ENCODE measurements at regions not wholly inside any gene's neighbourhood (a gene's known extent, or its start where the extent isn't known, plus 50 kb on each side); places are given as distances from the start of the nearest gene placed in this dataset.

DNA sequence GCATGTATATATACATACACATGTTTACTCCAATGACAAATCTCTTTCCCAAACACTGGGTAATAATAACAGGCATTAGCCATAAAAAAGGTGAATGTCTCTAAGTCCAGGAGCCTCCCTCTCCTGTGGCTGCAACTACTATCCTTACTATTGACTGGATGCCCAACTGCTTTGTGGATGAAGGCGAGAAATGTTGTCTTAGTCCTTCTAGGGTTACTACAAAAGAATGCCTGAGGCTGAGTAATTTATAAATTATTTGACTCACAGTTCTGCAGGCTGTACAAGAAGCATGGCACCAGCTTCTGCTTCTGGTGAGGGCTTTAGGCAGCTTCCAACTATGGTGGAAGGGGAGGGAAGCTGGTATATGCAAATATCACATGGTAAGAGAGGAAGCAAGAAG is 366.0 kb upstream of the DDHD1 start:
- no peak overlapping the region for H3K27ac Mint-ChIP-seq
- Histone ChIP-seq H3K4me3 (no peak overlapping the region), H3F3A (replicated peaks; ENCODE audit: low read depth) (no peaks in the 10 kb centered on the region), H3K4me2 (no peak overlapping the region), H3K79me2 (replicated peaks; ENCODE audit: insufficient read depth) (no peaks in the 10 kb centered on the region), H2AFZ (no peak overlapping the region), H4K20me1 (replicated peaks; ENCODE audit: insufficient read depth) (no peaks in the 10 kb centered on the region), H3K36me3 (ENCODE audit: insufficient read depth) (no peaks in the 10 kb centered on the region), H3K27me3 (ENCODE audit: insufficient read depth) (no peaks in the 10 kb centered on the region), H3K27ac (ENCODE audit: low read depth) (no peak overlapping the region), H3K4me1 (ENCODE audit: insufficient read depth) (no peaks in the 10 kb centered on the region), H3K9me2 (ENCODE audit: insufficient read depth) (peaks cover 19% of the 10 kb centered on the region)
- no peaks in the 10 kb centered on the region for H3K36me3 Mint-ChIP-seq (ENCODE audit: low read depth)
- ATAC-seq (no peak), DNase-seq (ENCODE audit: low spot score) (no peak)
- no peak for TF ChIP-seq EZH2phosphoT487 (IDR thresholded peaks at IDR 0.05; ENCODE audit: unreplicated experiment)
- TF ChIP-seq STAT1 (IDR thresholded peaks at IDR 0.05; ENCODE audit: unreplicated experiment) = no peak
- no peak for TF ChIP-seq EZH2 (IDR thresholded peaks at IDR 0.05; ENCODE audit: low read depth, unreplicated experiment)
- no peak for TF ChIP-seq JUNB (IDR thresholded peaks at IDR 0.05; ENCODE audit: unreplicated experiment)
- no peak for TF ChIP-seq ZNF114 (CRISPR knock-in tag; IDR thresholded peaks at IDR 0.05)
- TF ChIP-seq ZNF331 (CRISPR knock-in tag; IDR thresholded peaks at IDR 0.05; ENCODE audit: low read depth) = no peak
- TF ChIP-seq, protein P1, sequence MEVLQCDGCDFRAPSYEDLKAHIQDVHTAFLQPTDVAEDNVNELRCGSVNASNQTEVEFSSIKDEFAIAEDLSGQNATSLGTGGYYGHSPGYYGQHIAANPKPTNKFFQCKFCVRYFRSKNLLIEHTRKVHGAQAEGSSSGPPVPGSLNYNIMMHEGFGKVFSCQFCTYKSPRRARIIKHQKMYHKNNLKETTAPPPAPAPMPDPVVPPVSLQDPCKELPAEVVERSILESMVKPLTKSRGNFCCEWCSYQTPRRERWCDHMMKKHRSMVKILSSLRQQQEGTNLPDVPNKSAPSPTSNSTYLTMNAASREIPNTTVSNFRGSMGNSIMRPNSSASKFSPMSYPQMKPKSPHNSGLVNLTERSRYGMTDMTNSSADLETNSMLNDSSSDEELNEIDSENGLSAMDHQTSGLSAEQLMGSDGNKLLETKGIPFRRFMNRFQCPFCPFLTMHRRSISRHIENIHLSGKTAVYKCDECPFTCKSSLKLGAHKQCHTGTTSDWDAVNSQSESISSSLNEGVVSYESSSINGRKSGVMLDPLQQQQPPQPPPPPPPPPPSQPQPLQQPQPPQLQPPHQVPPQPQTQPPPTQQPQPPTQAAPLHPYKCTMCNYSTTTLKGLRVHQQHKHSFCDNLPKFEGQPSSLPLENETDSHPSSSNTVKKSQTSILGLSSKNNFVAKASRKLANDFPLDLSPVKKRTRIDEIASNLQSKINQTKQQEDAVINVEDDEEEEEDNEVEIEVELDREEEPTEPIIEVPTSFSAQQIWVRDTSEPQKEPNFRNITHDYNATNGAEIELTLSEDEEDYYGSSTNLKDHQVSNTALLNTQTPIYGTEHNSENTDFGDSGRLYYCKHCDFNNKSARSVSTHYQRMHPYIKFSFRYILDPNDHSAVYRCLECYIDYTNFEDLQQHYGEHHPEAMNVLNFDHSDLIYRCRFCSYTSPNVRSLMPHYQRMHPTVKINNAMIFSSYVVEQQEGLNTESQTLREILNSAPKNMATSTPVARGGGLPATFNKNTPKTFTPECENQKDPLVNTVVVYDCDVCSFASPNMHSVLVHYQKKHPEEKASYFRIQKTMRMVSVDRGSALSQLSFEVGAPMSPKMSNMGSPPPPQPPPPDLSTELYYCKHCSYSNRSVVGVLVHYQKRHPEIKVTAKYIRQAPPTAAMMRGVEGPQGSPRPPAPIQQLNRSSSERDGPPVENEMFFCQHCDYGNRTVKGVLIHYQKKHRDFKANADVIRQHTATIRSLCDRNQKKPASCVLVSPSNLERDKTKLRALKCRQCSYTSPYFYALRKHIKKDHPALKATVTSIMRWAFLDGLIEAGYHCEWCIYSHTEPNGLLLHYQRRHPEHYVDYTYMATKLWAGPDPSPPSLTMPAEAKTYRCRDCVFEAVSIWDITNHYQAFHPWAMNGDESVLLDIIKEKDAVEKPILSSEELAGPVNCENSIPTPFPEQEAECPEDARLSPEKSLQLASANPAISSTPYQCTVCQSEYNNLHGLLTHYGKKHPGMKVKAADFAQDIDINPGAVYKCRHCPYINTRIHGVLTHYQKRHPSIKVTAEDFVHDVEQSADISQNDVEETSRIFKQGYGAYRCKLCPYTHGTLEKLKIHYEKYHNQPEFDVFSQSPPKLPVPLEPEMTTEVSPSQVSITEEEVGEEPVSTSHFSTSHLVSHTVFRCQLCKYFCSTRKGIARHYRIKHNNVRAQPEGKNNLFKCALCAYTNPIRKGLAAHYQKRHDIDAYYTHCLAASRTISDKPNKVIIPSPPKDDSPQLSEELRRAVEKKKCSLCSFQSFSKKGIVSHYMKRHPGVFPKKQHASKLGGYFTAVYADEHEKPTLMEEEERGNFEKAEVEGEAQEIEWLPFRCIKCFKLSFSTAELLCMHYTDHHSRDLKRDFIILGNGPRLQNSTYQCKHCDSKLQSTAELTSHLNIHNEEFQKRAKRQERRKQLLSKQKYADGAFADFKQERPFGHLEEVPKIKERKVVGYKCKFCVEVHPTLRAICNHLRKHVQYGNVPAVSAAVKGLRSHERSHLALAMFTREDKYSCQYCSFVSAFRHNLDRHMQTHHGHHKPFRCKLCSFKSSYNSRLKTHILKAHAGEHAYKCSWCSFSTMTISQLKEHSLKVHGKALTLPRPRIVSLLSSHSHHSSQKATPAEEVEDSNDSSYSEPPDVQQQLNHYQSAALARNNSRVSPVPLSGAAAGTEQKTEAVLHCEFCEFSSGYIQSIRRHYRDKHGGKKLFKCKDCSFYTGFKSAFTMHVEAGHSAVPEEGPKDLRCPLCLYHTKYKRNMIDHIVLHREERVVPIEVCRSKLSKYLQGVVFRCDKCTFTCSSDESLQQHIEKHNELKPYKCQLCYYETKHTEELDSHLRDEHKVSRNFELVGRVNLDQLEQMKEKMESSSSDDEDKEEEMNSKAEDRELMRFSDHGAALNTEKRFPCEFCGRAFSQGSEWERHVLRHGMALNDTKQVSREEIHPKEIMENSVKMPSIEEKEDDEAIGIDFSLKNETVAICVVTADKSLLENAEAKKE (CRISPR knock-in tag; IDR thresholded peaks at IDR 0.05) = no peak
- TF ChIP-seq CREB1 (CRISPR knock-in tag; IDR thresholded peaks at IDR 0.05; ENCODE audit: low read depth) = no peak
- TF ChIP-seq, protein P2, sequence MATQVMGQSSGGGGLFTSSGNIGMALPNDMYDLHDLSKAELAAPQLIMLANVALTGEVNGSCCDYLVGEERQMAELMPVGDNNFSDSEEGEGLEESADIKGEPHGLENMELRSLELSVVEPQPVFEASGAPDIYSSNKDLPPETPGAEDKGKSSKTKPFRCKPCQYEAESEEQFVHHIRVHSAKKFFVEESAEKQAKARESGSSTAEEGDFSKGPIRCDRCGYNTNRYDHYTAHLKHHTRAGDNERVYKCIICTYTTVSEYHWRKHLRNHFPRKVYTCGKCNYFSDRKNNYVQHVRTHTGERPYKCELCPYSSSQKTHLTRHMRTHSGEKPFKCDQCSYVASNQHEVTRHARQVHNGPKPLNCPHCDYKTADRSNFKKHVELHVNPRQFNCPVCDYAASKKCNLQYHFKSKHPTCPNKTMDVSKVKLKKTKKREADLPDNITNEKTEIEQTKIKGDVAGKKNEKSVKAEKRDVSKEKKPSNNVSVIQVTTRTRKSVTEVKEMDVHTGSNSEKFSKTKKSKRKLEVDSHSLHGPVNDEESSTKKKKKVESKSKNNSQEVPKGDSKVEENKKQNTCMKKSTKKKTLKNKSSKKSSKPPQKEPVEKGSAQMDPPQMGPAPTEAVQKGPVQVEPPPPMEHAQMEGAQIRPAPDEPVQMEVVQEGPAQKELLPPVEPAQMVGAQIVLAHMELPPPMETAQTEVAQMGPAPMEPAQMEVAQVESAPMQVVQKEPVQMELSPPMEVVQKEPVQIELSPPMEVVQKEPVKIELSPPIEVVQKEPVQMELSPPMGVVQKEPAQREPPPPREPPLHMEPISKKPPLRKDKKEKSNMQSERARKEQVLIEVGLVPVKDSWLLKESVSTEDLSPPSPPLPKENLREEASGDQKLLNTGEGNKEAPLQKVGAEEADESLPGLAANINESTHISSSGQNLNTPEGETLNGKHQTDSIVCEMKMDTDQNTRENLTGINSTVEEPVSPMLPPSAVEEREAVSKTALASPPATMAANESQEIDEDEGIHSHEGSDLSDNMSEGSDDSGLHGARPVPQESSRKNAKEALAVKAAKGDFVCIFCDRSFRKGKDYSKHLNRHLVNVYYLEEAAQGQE (IDR thresholded peaks at IDR 0.05; ENCODE audit: unreplicated experiment) = no peak
- no peak for TF ChIP-seq POLR2AphosphoS5 (IDR thresholded peaks at IDR 0.05; ENCODE audit: low read depth)
- TF ChIP-seq, protein P3, sequence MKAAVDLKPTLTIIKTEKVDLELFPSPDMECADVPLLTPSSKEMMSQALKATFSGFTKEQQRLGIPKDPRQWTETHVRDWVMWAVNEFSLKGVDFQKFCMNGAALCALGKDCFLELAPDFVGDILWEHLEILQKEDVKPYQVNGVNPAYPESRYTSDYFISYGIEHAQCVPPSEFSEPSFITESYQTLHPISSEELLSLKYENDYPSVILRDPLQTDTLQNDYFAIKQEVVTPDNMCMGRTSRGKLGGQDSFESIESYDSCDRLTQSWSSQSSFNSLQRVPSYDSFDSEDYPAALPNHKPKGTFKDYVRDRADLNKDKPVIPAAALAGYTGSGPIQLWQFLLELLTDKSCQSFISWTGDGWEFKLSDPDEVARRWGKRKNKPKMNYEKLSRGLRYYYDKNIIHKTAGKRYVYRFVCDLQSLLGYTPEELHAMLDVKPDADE (IDR thresholded peaks at IDR 0.05) = no peak
- TF ChIP-seq, protein P4, sequence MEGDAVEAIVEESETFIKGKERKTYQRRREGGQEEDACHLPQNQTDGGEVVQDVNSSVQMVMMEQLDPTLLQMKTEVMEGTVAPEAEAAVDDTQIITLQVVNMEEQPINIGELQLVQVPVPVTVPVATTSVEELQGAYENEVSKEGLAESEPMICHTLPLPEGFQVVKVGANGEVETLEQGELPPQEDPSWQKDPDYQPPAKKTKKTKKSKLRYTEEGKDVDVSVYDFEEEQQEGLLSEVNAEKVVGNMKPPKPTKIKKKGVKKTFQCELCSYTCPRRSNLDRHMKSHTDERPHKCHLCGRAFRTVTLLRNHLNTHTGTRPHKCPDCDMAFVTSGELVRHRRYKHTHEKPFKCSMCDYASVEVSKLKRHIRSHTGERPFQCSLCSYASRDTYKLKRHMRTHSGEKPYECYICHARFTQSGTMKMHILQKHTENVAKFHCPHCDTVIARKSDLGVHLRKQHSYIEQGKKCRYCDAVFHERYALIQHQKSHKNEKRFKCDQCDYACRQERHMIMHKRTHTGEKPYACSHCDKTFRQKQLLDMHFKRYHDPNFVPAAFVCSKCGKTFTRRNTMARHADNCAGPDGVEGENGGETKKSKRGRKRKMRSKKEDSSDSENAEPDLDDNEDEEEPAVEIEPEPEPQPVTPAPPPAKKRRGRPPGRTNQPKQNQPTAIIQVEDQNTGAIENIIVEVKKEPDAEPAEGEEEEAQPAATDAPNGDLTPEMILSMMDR (conservative IDR thresholded peaks at IDR 0.05; ENCODE audit: low read depth in 2 of 2) = no peak
- TF ChIP-seq NANOG (IDR thresholded peaks at IDR 0.05; ENCODE audit: borderline replicate concordance) = no peak
- H3K4me3 Mint-ChIP-seq = no peak overlapping the region
- H3K4me1 Mint-ChIP-seq = no peaks in the 10 kb centered on the region
- no peaks in the 10 kb centered on the region for H3K27me3 Mint-ChIP-seq (ENCODE audit: insufficient read depth, low read depth, poor library complexity)
- peaks cover 5% of the 10 kb centered on the region; the same call in 2 of the 3 replicates for H3K9me3 Mint-ChIP-seq

Data from GM23338 (cell line).